ENCODE measurements at regions not wholly inside any gene's neighbourhood (a gene's known extent, or its start where the extent isn't known, plus 50 kb on each side); places are given as distances from the start of the nearest gene placed in this dataset.

DNA sequence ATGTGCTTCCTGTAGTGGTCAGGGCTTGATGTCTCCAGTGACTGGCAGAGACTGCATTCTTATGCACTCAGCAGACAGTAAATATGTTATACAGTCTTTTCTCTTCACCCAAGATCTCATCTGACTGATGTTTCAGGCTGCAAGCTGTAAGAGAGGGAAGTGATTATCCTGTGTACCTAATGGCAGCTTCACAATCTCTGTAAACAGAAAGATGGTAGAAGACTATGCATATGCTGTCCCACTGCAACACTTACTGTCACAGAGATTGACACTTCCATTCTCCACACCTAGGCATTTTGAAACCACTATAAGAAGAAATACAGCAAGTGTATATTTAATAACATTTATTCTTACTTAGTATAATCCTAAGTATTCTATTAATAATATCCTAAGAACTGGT, 97.6 kb upstream of the ANXA1 start:
- Histone ChIP-seq H3K4ac (ENCODE audit: low read depth, low read length) (no peak overlapping the region), H3K4me2 (ENCODE audit: low read depth, low read length) (no peak overlapping the region), H3K9ac (ENCODE audit: low read depth, low read length) (no peak overlapping the region), H3K23ac (ENCODE audit: low read depth, low read length) (no peak overlapping the region), H4K91ac (ENCODE audit: insufficient read depth, low read depth, low read length) (no peak overlapping the region), H2BK15ac (ENCODE audit: low read depth, low read length) (no peak overlapping the region), H3K14ac (replicated peaks; ENCODE audit: low read depth, low read length) (no peak overlapping the region), H3K56ac (ENCODE audit: extremely low read depth, insufficient read depth, low read length) (no peak overlapping the region), H3K4me1 (ENCODE audit: control insufficient read depth, insufficient read depth, low read length) (no peaks in the 10 kb centered on the region), H4K5ac (ENCODE audit: low read depth, low read length) (no peak overlapping the region), H2BK20ac (ENCODE audit: low read depth, low read length) (no peak overlapping the region), H3K27ac (ENCODE audit: insufficient read depth, low read length) (no peak overlapping the region), H3K27me3 (ENCODE audit: control insufficient read depth, insufficient read depth, low read length) (0 out of 2 replicates have a peak, but pooled peaks cover 1% of the 10 kb centered on the region), H2BK5ac (ENCODE audit: low read depth, low read length, poor library complexity, severe bottlenecking) (no peak overlapping the region), H2AK9ac (replicated peaks; ENCODE audit: low read depth, low read length, poor library complexity) (no peak overlapping the region), H2BK120ac (ENCODE audit: low read depth, low read length) (no peak overlapping the region), H2AK5ac (ENCODE audit: low read depth, low read length) (no peak overlapping the region), H3K9me1 (ENCODE audit: insufficient read depth, low read length) (no peaks in the 10 kb centered on the region), H2AFZ (replicated peaks; ENCODE audit: low read length, poor library complexity) (no peak overlapping the region), H3K4me3 (ENCODE audit: insufficient read depth, low read depth, low read length) (no peak overlapping the region), H3K79me1 (ENCODE audit: low read depth in 1 of 2, low read length in 2 of 2) (no peaks in the 10 kb centered on the region), H4K8ac (ENCODE audit: low read depth in 2 of 2, low read length in 2 of 2) (no peak overlapping the region), H4K20me1 (ENCODE audit: insufficient read depth, low read length) (no peaks in the 10 kb centered on the region), H3K9me3 (ENCODE audit: control insufficient read depth, insufficient read depth, low read length) (no peaks in the 10 kb centered on the region), H3K18ac (ENCODE audit: low read depth, low read length) (no peak overlapping the region), H3K36me3 (ENCODE audit: control insufficient read depth, insufficient read depth, low read length) (no peaks in the 10 kb centered on the region)
- POLR2A ChIA-PET (ENCODE audit: unreplicated experiment) = no interaction called here
- dilution Hi-C loops (cut with HindIII; ENCODE audit: low sequenced_read_pairs, unreplicated experiment) = no loop called here
- TF ChIP-seq, protein P1, sequence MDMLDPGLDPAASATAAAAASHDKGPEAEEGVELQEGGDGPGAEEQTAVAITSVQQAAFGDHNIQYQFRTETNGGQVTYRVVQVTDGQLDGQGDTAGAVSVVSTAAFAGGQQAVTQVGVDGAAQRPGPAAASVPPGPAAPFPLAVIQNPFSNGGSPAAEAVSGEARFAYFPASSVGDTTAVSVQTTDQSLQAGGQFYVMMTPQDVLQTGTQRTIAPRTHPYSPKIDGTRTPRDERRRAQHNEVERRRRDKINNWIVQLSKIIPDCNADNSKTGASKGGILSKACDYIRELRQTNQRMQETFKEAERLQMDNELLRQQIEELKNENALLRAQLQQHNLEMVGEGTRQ (IDR thresholded peaks at IDR 0.05; ENCODE audit: low read depth, low read length) = no peak
- TF ChIP-seq CHD1 (IDR thresholded peaks at IDR 0.05; ENCODE audit: low read depth, low read length) (no peak), RFX5 (IDR thresholded peaks at IDR 0.05; ENCODE audit: low read depth, low read length) (no peak), RAD21 (IDR thresholded peaks at IDR 0.05; ENCODE audit: low read length) (no peak), SMC3 (IDR thresholded peaks at IDR 0.05; ENCODE audit: low read depth, low read length) (no peak)
- CTCF ChIA-PET = no interaction called here
- DNase-seq (no peak), ATAC-seq (ENCODE audit: low read depth) (no peak)
- no TSS peak for BruUV-seq (replicated peaks)
- in situ Hi-C loops (cut with MboI; ENCODE audit: low sequenced_read_pairs) = no loop called here
- intact Hi-C loops (cut with micrococcal nuclease) = no loop called here

All from IMR-90 (cell line).